GM12875 (cell line): ENCODE measurements at regions not wholly inside any gene's neighbourhood (a gene's known extent, or its start where the extent isn't known, plus 50 kb on each side); places are given as distances from the start of the nearest gene placed in this dataset.

Experiments used
- H3K4me3 ChIP-seq: one replicate; pipeline ENCODE4 v1.5.1; 2011; ENCODE audit warnings: low read depth, low read length, control low read depth
- CTCF ChIP-seq: IDR thresholded peaks from 2 replicates; pipeline ENCODE4 v1.5.1; 2011; ENCODE audit warnings: low read depth, mild to moderate bottlenecking, control low read depth, inconsistent platforms, low read length, moderate library complexity, borderline replicate concordance; ENCODE audit not compliant: insufficient read depth

- TF ChIP-seq CTCF = no peak
- no peak overlapping the region for H3K4me3 ChIP-seq
Observed at GRCh38 chrX:42704454-42704853, 73.5 kb downstream of the PPP1R2C start.

- H3K4me3 ChIP-seq = no peak overlapping the region
- TF ChIP-seq CTCF = no peak
Observed at GRCh38 chrX:42697544-42697943, 80.4 kb downstream of the PPP1R2C start.

- H3K4me3 ChIP-seq = no peak overlapping the region
- TF ChIP-seq CTCF = no peak
Observed at GRCh38 chrX:42696536-42697124, 81.3 kb downstream of the PPP1R2C start.

GRCh38 chrX:42695800-42696358 is 82.1 kb downstream of the PPP1R2C start:
- no peak overlapping the region for H3K4me3 ChIP-seq
- no peak for TF ChIP-seq CTCF

DNA sequence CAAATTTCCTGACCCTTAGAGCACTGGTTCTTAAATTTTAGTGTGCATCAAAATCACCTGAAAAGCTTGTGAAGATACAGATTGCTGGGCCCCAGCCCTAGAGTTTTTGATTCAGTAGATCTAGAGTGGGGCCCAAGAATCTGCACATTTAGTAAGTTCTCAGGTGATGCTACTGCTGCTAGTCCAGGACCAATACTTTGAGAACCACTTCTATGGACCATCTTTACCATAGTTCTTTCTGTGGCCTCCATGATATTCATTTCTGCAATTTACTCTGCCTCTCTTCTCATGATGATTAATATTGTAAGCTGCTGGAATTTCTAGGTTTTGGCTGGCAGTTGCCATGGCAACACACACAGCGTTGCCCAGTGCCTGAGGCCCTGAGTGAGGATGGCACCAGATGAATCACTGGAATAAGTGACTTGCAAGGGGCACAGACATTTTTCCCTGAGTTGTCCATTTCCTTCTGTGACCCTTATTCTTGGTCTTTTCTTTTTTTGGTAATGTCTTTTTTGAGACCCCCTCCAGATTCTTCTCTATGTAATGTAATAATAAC is 83.6 kb downstream of the PPP1R2C start:
- no peak overlapping the region for H3K4me3 ChIP-seq
- TF ChIP-seq CTCF = no peak

DNA sequence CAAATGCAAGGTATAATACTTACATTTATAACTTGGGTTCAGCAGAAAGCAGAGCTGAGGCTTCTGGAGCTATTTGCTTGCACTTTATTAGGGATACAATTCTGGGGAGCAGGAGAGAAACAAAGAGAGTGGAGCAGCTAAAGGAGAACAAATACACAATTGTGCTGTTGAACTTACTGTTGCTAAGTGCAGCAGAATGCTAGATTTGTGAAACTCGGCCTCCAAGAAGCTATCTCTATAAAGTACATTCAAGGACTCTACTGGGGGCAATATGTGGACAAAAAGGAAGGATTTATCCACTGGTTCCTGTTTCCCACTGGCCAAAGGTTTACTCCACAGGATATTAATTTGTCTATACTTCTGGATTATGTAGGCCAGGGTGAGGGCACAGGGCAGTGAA is 86.8 kb downstream of the PPP1R2C start:
- TF ChIP-seq CTCF = no peak
- no peak overlapping the region for H3K4me3 ChIP-seq

DNA sequence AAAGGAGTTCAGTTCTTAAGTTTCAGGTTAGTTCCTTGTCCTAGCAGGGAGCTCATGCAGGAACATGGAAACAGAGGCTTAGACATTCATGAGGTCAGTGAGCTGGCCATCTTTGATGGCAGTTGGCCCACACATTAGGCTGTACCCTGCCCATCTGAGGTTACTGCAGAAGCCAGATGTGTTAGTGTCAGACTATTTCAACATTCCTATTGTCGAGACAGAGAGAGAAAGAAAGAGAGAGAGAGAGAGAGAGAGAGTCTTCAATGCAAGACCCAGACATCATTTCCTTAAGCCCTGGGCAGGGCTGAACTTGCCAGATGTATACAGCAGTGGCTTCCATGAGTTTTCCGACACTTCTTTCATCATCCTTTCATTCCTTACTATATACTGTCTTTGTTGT is 91.3 kb downstream of the PPP1R2C start:
- TF ChIP-seq CTCF = no peak
- no peak overlapping the region for H3K4me3 ChIP-seq
